ENCODE measurements at regions not wholly inside any gene's neighbourhood (a gene's known extent, or its start where the extent isn't known, plus 50 kb on each side); places are given as distances from the start of the nearest gene placed in this dataset.

GRCh38 chr2:34660741-34661140 lies 1061.6 kb upstream of the FAM98A start:
- Histone ChIP-seq H3K36me3 (ENCODE audit: insufficient read depth, low read length) (no peaks in the 10 kb centered on the region), H4K20me1 (ENCODE audit: insufficient read depth) (no peaks in the 10 kb centered on the region), H3K4me2 (ENCODE audit: low read length) (no peak overlapping the region), H3K9me2 (ENCODE audit: insufficient read depth, low read length) (no peaks in the 10 kb centered on the region), H3F3A (ENCODE audit: insufficient read depth, low read length, poor library complexity, severe bottlenecking) (no peaks in the 10 kb centered on the region), H3K79me2 (replicated peaks; ENCODE audit: insufficient read depth, low read length) (no peaks in the 10 kb centered on the region), H3K4me3 (ENCODE audit: low read length) (no peak overlapping the region), H3K27ac (ENCODE audit: low read length) (no peak overlapping the region), H3K9ac (ENCODE audit: low read length) (no peak overlapping the region), H2AFZ (ENCODE audit: low read depth, low read length) (no peak overlapping the region), H3K9me3 (ENCODE audit: low read length) (no peaks in the 10 kb centered on the region), H3K27me3 (ENCODE audit: insufficient read depth, low read depth, low read length) (no peaks in the 10 kb centered on the region)
- no peak for TF ChIP-seq CTCF (IDR thresholded peaks at IDR 0.05; ENCODE audit: poor library complexity, severe bottlenecking)
- TF ChIP-seq SMC3 (conservative IDR thresholded peaks at IDR 0.05; ENCODE audit: poor library complexity) = no peak
- TF ChIP-seq POLR2AphosphoS5 (IDR thresholded peaks at IDR 0.05) = no peak
- no peak for TF ChIP-seq RAD21 (conservative IDR thresholded peaks at IDR 0.05)
- no peak for TF ChIP-seq TAF1 (IDR thresholded peaks at IDR 0.05; ENCODE audit: low read depth)
- no peak for TF ChIP-seq REST (IDR thresholded peaks at IDR 0.05; ENCODE audit: borderline replicate concordance)
- TF ChIP-seq EZH2 (IDR thresholded peaks at IDR 0.05; ENCODE audit: borderline replicate concordance, insufficient read depth, low read length, poor library complexity, severe bottlenecking) = no peak
- TF ChIP-seq EP300 (conservative IDR thresholded peaks at IDR 0.05; ENCODE audit: poor library complexity, severe bottlenecking) = no peak

GRCh38 chr2:34656632-34657031 lies 1057.5 kb upstream of the FAM98A start:
- TF ChIP-seq REST (IDR thresholded peaks at IDR 0.05; ENCODE audit: borderline replicate concordance) (peak; percentile 46), EP300 (conservative IDR thresholded peaks at IDR 0.05; ENCODE audit: poor library complexity, severe bottlenecking) (peak; percentile 72), EZH2 (IDR thresholded peaks at IDR 0.05; ENCODE audit: borderline replicate concordance, insufficient read depth, low read length, poor library complexity, severe bottlenecking) (no peak), CTCF (IDR thresholded peaks at IDR 0.05; ENCODE audit: poor library complexity, severe bottlenecking) (no peak), TAF1 (IDR thresholded peaks at IDR 0.05; ENCODE audit: low read depth) (no peak), MXI1 (conservative IDR thresholded peaks at IDR 0.05; ENCODE audit: poor library complexity, severe bottlenecking) (no peak), POLR2AphosphoS5 (IDR thresholded peaks at IDR 0.05) (peak; percentile 55)

More at GRCh38 chr2:34656632-34657031, 1057.5 kb upstream of the FAM98A start:
- H4K20me1 ChIP-seq (ENCODE audit: insufficient read depth) = no peaks in the 10 kb centered on the region
- H3K27me3 ChIP-seq (ENCODE audit: insufficient read depth, low read depth, low read length) = no peaks in the 10 kb centered on the region
- no peak overlapping the region for H3K4me2 ChIP-seq (ENCODE audit: low read length)
- H3F3A ChIP-seq (ENCODE audit: insufficient read depth, low read length, poor library complexity, severe bottlenecking) = no peaks in the 10 kb centered on the region
- H2AFZ ChIP-seq (ENCODE audit: low read depth, low read length) = no peak overlapping the region
- H3K9me3 ChIP-seq (ENCODE audit: low read length) = no peaks in the 10 kb centered on the region
- no peaks in the 10 kb centered on the region for H3K79me2 ChIP-seq (replicated peaks; ENCODE audit: insufficient read depth, low read length)
- no peak overlapping the region for H3K9ac ChIP-seq (ENCODE audit: low read length)
- H3K36me3 ChIP-seq (ENCODE audit: insufficient read depth, low read length) = no peaks in the 10 kb centered on the region
- H3K9me2 ChIP-seq (ENCODE audit: insufficient read depth, low read length) = no peaks in the 10 kb centered on the region
- H3K4me3 ChIP-seq (ENCODE audit: low read length) = peak overlapping the region; percentile 17
- H3K27ac ChIP-seq (ENCODE audit: low read length) = peak overlapping the region; percentile 0
